Glutamatergic neuron (in vitro differentiated cells): ENCODE measurements at regions not wholly inside any gene's neighbourhood (a gene's known extent, or its start where the extent isn't known, plus 50 kb on each side); places are given as distances from the start of the nearest gene placed in this dataset.

Experiments used
- DNase-seq: peaks from one replicate; pipeline ENCODE4 v3.0.0; 2022
- H3K27ac Mint-ChIP-seq: one replicate; pipeline ENCODE4 v1.8.0; 2020; ENCODE audit warnings: mild to moderate bottlenecking, mixed read lengths, inconsistent platforms; ENCODE audit not compliant: unreplicated experiment
- H3K27me3 Mint-ChIP-seq: one replicate; pipeline ENCODE4 v1.8.0; 2020; ENCODE audit warnings: mild to moderate bottlenecking, moderate library complexity, mixed read lengths, inconsistent platforms; ENCODE audit not compliant: unreplicated experiment
- H3K36me3 Mint-ChIP-seq: one replicate; pipeline ENCODE4 v1.8.0; 2020; ENCODE audit warnings: mild to moderate bottlenecking, mixed read lengths, inconsistent platforms; ENCODE audit not compliant: unreplicated experiment
- H3K4me1 Mint-ChIP-seq: one replicate; pipeline ENCODE4 v1.8.0; 2020; ENCODE audit warnings: mild to moderate bottlenecking, low read depth, mixed read lengths, inconsistent platforms; ENCODE audit not compliant: unreplicated experiment
- H3K4me3 Mint-ChIP-seq: one replicate; pipeline ENCODE4 v1.8.0; 2020; ENCODE audit warnings: mild to moderate bottlenecking, mixed read lengths, inconsistent platforms; ENCODE audit not compliant: unreplicated experiment
- H3K9me3 Mint-ChIP-seq: one replicate; pipeline ENCODE4 v1.8.0; 2020; ENCODE audit warnings: mild to moderate bottlenecking, moderate library complexity, mixed read lengths, inconsistent platforms; ENCODE audit not compliant: unreplicated experiment
- CTCF ChIP-seq: fragments of 200-600 bp; sonication (generic); IDR thresholded peaks from one replicate; pipeline ENCODE4 v1.5.0; 2021; ENCODE audit not compliant: partially characterized antibody, unreplicated experiment

- H3K27me3 Mint-ChIP-seq, result no peaks in the 10 kb centered on the region
Observed at GRCh38 chr2:172376016-172376415, 51.4 kb upstream of the ITGA6 start.

GRCh38 chr2:172376505-172377125, 50.8 kb upstream of the ITGA6 start:
- no peaks in the 10 kb centered on the region for H3K27me3 Mint-ChIP-seq

More at GRCh38 chr2:172376016-172376415, 51.4 kb upstream of the ITGA6 start:
- no peak overlapping the region for H3K27ac Mint-ChIP-seq
- no peak overlapping the region for H3K4me3 Mint-ChIP-seq
- TF ChIP-seq CTCF, result no peak
- H3K9me3 Mint-ChIP-seq, result peaks cover 2% of the 10 kb centered on the region
- DNase-seq, result no peak
- H3K36me3 Mint-ChIP-seq, result peaks cover 4% of the 10 kb centered on the region
- H3K4me1 Mint-ChIP-seq, result no peaks in the 10 kb centered on the region

GRCh38 chr2:172377408-172377807, 50.0 kb upstream of the ITGA6 start:
- Mint-ChIP-seq H3K27ac (no peak overlapping the region), H3K36me3 (peaks cover 4% of the 10 kb centered on the region), H3K9me3 (peaks cover 2% of the 10 kb centered on the region), H3K4me1 (no peaks in the 10 kb centered on the region), H3K27me3 (no peaks in the 10 kb centered on the region), H3K4me3 (no peak overlapping the region)
- DNase-seq, result no peak
- TF ChIP-seq CTCF, result no peak

More at GRCh38 chr2:172376505-172377125, 50.8 kb upstream of the ITGA6 start:
- no peak for DNase-seq
- Mint-ChIP-seq H3K36me3 (peaks cover 4% of the 10 kb centered on the region), H3K27ac (no peak overlapping the region), H3K4me1 (no peaks in the 10 kb centered on the region), H3K9me3 (peaks cover 2% of the 10 kb centered on the region), H3K4me3 (no peak overlapping the region)
- TF ChIP-seq CTCF, result no peak
